GM12878 (cell line): ENCODE measurements at regions not wholly inside any gene's neighbourhood (a gene's known extent, or its start where the extent isn't known, plus 50 kb on each side); places are given as distances from the start of the nearest gene placed in this dataset.

Experiments
- BCL11A ChIP-seq: IDR thresholded peaks from 2 replicates; pipeline ENCODE4 v1.6.1; 2011; ENCODE audit warnings: low read depth, low read length
- CEBPB ChIP-seq, 2 experiments: fragments of 150-350 bp in 1 of 2; IDR thresholded peaks; 2 replicates each; pipeline ENCODE4 v1.6.1; 2012 to 2014; ENCODE audit warnings: low read depth in 2 of 2, low read length in 2 of 2, borderline replicate concordance in 1 of 2, inconsistent platforms in 1 of 2
- CHD2 ChIP-seq: IDR thresholded peaks from 2 replicates; pipeline ENCODE4 v1.6.1; 2011; ENCODE audit warnings: low read depth, low read length, improper control_type of control experiment, borderline replicate concordance
- FOXM1 ChIP-seq: IDR thresholded peaks from 2 replicates; pipeline ENCODE4 v1.6.1; 2012; ENCODE audit warnings: low read depth, mild to moderate bottlenecking, inconsistent platforms, low read length, moderate library complexity
- HDGF ChIP-seq: fragments of 450-650 bp; IDR thresholded peaks from 2 replicates; pipeline ENCODE4 v1.6.1; 2016; ENCODE audit warnings: antibody characterized with exemption
- JUND ChIP-seq: IDR thresholded peaks from 2 replicates; pipeline ENCODE4 v1.6.1; 2012; ENCODE audit warnings: low read depth, mild to moderate bottlenecking, low read length, improper control_type of control experiment, moderate library complexity
- KLF5 ChIP-seq: fragments of 450-650 bp; IDR thresholded peaks from 2 replicates; pipeline ENCODE4 v1.6.1; 2014; ENCODE audit warnings: mild to moderate bottlenecking; ENCODE audit not compliant: partially characterized antibody
- MAX ChIP-seq: IDR thresholded peaks from 2 replicates; pipeline ENCODE4 v1.6.1; 2012; ENCODE audit warnings: low read depth, low read length, improper control_type of control experiment
- PRDM15 ChIP-seq: fragments of 450-650 bp; formaldehyde crosslinking; IDR thresholded peaks from 2 replicates; pipeline ENCODE4 v1.4.0; 2020; ENCODE audit warnings: mild to moderate bottlenecking, moderate library complexity
- RBBP5 ChIP-seq: fragments of 200-600 bp; sonication (generic); conservative IDR thresholded peaks from 2 replicates; pipeline ENCODE4 v1.6.1; 2016
- ZBTB4 ChIP-seq: fragments of 450-650 bp; formaldehyde crosslinking; IDR thresholded peaks from 2 replicates; pipeline ENCODE4 v1.4.0; 2022; ENCODE audit warnings: mild to moderate bottlenecking, moderate library complexity
- ZNF24 ChIP-seq: fragments of 450-650 bp; IDR thresholded peaks from 2 replicates; pipeline ENCODE4 v1.6.1; 2017; ENCODE audit warnings: antibody characterized with exemption, mild to moderate bottlenecking

GRCh38 chr2:48250943-48251342, 63.5 kb upstream of the FOXN2 start (continued):
- peak; percentile 37; the same call in 1 of the 2 replicates for TF ChIP-seq FOXM1
- TF ChIP-seq CEBPB (IDR thresholded peaks at IDR 0.05; ENCODE audit: borderline replicate concordance in 1 of 2, low read depth in 2 of 2, low read length in 2 of 2) = peak; percentile 59 to 68; a peak in 3 of 4 replicates
- TF ChIP-seq BCL11A = no peak
- TF ChIP-seq JUND = no peak
- TF ChIP-seq RBBP5 = no peak
- no peak for TF ChIP-seq ZBTB4 (CRISPR knock-in tag)
- TF ChIP-seq KLF5 = no peak
- TF ChIP-seq CHD2 = no peak
- no peak for TF ChIP-seq HDGF
- TF ChIP-seq MAX = no peak
- TF ChIP-seq PRDM15 (CRISPR knock-in tag) = no peak
- TF ChIP-seq ZNF24 = no peak
